ENCODE measurements at regions not wholly inside any gene's neighbourhood (a gene's known extent, or its start where the extent isn't known, plus 50 kb on each side); places are given as distances from the start of the nearest gene placed in this dataset.
A peak's percentile ranks its signal among the peaks of the same experiment; 100 is the strongest.
"Not testable (repeated sequence)": the region's sequence is repeated elsewhere in the genome, so short reads cannot be mapped to it uniquely, and the experiment has no call there.

DNA sequence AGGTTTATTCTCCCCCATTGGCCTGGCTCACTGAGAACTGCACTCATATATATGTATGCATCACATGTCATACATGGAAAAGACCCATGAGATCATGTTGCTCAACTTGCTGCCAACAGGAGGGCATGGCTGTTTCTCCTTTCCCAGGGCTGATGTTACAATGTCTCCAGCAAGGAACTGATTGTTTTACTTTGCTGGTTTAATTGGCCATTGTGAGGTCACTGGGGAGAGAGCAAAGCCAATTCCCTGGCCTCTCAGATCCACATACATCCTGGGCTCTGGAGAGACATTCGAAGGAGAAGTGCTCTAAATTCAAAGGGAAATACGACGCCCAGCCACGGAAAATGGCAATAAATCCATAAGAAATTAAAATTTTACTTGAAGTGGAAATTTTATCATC lies 287.8 kb downstream of the WDR11 start:
- TF ChIP-seq, protein P1, sequence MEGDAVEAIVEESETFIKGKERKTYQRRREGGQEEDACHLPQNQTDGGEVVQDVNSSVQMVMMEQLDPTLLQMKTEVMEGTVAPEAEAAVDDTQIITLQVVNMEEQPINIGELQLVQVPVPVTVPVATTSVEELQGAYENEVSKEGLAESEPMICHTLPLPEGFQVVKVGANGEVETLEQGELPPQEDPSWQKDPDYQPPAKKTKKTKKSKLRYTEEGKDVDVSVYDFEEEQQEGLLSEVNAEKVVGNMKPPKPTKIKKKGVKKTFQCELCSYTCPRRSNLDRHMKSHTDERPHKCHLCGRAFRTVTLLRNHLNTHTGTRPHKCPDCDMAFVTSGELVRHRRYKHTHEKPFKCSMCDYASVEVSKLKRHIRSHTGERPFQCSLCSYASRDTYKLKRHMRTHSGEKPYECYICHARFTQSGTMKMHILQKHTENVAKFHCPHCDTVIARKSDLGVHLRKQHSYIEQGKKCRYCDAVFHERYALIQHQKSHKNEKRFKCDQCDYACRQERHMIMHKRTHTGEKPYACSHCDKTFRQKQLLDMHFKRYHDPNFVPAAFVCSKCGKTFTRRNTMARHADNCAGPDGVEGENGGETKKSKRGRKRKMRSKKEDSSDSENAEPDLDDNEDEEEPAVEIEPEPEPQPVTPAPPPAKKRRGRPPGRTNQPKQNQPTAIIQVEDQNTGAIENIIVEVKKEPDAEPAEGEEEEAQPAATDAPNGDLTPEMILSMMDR (IDR thresholded peaks at IDR 0.05; ENCODE audit: low read depth, low read length), result no peak
- in situ Hi-C loops (cut with HindIII; ENCODE audit: low sequenced_read_pairs), result no loop called here
- no peak for DNase-seq (ENCODE audit: low read depth, low spot score)
- H3K4me3 ChIP-seq (ENCODE audit: low read depth, low read length), result no peak overlapping the region

DNA sequence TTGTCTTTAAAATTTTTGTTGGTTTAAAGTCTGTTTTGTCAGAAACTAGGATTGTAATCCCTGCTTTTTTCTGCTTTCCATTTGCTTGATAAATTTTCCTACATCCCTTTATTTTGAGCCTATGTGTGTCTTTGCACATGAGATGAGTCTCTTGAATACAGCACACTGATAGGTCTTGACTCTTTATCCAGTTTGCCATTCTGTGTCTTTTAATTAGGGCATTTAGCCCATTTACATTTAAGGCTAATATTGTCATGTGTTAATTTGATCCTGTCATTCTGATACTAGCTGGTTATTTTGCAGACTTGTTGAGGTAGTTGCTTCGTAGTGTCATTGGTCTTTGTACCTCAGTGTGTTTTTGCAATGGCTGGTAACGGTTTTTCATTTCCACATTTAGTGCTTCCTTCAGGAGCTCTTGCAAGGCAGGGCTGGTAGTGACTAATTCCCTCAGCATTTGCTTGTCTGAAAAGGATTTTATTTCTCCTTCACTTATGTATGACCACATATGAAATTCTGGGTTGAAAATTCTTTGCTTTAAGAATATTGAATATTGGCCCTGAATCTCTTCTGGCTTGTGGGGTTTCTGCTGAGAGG lies 294.7 kb downstream of the WDR11 start:
- H3K4me3 ChIP-seq (ENCODE audit: low read depth, low read length); in situ Hi-C loops (cut with HindIII; ENCODE audit: low sequenced_read_pairs); DNase-seq (ENCODE audit: low read depth, low spot score): not testable (repeated sequence)

DNA sequence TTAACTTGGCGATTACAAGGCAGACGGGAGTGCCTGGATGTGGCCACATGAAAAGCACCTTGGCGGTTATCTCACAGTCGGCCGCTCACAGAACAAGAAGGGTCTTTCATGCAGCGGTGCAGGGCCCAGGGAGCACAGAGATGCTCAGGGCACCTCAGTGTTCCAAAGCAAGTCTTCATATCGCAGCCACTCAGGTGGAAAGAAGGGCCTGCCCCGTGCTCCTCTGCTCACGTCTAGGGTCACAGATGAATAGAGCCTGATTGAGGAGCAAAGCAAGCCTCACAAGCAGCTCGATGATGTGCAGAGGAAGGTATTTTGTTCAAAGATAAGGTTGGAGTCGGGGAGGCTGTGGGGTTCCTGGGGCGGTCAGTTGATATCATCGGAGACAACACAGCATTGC lies 297.8 kb downstream of the WDR11 start:
- H3K4me3 ChIP-seq (ENCODE audit: low read depth, low read length), result no peak overlapping the region
- DNase-seq (ENCODE audit: low read depth, low spot score), result no peak
- TF ChIP-seq, protein P1 (IDR thresholded peaks at IDR 0.05; ENCODE audit: low read depth, low read length), result no peak
- in situ Hi-C loops (cut with HindIII; ENCODE audit: low sequenced_read_pairs), result no loop called here

DNA sequence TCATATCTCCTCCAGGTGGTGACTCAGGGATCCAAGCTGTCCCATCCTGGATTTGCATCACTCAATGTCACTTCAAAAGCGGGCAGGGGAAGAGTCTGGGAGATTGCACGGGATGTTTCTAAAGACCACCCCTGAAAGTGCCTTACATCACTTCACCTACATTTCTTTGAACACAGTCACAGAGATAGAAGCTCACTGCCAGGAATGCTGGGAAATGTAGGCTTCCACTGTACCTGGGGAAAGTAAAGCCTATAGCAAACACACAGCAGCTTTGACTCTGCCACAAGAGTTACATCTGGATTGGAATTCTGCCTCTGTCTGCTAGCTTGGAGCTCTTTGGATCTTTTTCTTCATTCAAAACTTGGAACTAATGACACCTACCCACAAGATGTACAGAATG lies 300.9 kb downstream of the WDR11 start:
- TF ChIP-seq, protein P1 (IDR thresholded peaks at IDR 0.05; ENCODE audit: low read depth, low read length), result no peak
- in situ Hi-C loops (cut with HindIII; ENCODE audit: low sequenced_read_pairs), result no loop called here
- DNase-seq (ENCODE audit: low read depth, low spot score), result no peak
- no peak overlapping the region for H3K4me3 ChIP-seq (ENCODE audit: low read depth, low read length)

DNA sequence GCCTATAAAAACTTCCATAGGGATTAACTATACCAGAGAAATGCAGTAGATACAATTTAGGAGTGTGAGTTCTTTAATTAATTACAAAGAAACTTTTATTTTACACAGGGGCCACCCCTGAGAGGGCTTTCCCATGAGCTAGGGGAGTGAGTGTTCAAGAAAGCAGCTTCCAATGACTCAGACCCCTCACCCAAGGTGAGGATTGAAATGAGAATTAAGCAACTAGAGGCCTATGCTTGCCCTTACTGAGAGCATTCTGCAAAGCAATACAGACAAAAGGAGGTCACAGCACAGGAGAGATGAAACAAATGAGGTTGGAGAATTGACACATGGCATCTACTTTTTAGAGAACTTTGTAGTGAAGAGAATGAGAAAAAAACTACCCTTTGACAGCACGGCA lies 301.8 kb downstream of the WDR11 start:
- in situ Hi-C loops (cut with HindIII; ENCODE audit: low sequenced_read_pairs), result no loop called here
- no peak for DNase-seq (ENCODE audit: low read depth, low spot score)
- TF ChIP-seq, protein P1 (IDR thresholded peaks at IDR 0.05; ENCODE audit: low read depth, low read length), result no peak

DNA sequence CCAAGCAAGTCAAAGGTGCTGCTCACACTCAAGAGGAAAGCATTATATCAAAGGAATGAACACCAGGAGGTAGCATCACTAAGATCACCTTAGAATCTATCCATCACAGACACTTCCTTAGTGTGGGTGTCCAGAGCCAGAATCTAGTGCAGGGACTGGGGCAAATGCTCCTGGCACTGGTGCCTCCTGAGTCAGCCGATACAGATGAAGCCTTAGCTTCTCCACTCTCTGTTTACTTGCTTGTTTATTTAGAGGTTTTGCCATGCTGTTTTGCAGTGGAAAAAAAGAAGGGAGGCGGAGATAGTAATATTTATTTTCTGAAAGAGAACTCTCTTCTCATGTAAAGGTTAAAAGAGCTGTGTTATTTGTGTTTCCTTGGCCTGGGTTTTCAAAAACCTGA lies 303.1 kb downstream of the WDR11 start:
- TF ChIP-seq, protein P1 (IDR thresholded peaks at IDR 0.05; ENCODE audit: low read depth, low read length), result no peak
- in situ Hi-C loops (cut with HindIII; ENCODE audit: low sequenced_read_pairs), result no loop called here
- no peak for DNase-seq (ENCODE audit: low read depth, low spot score)
- no peak overlapping the region for H3K4me3 ChIP-seq (ENCODE audit: low read depth, low read length)

More for the DNA sequence above, 301.8 kb downstream of the WDR11 start:
- H3K4me3 ChIP-seq (ENCODE audit: low read depth, low read length), result no peak overlapping the region

DNA sequence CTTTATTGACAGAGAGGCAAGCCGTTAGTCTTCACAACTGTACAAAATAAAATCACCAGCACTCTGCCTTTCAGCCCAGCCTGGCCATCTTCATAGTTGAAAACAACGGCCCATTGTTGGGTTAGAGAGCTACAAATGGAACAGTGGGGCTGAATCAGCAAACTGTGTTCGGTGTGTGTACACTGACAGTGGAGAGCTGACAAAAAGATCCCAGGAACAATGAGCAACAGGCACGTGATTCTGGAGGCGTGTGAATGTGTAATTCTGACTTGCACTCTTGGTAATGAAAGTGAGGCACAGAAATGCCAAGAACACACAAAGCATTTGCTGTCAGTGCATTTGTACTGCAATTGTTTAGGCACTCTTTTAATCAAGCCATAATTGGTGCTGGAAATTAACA lies 303.7 kb downstream of the WDR11 start:
- H3K4me3 ChIP-seq (ENCODE audit: low read depth, low read length), result no peak overlapping the region
- DNase-seq (ENCODE audit: low read depth, low spot score), result peak; percentile 14
- TF ChIP-seq, protein P1 (IDR thresholded peaks at IDR 0.05; ENCODE audit: low read depth, low read length), result no peak
- in situ Hi-C loops (cut with HindIII; ENCODE audit: low sequenced_read_pairs), result no loop called here

Measured in astrocyte of the spinal cord (primary cell).